Endodermal cell (in vitro differentiated cells): ENCODE measurements at regions not wholly inside any gene's neighbourhood (a gene's known extent, or its start where the extent isn't known, plus 50 kb on each side); places are given as distances from the start of the nearest gene placed in this dataset.

ENCODE experiments used
- DNase-seq: peaks from one replicate; pipeline ENCODE4 v3.0.0-alpha.2; 2017
- H3K27ac ChIP-seq: 2 replicates; pipeline ENCODE4 v1.5.1; 2013; ENCODE audit warnings: mild to moderate bottlenecking, low read depth, low read length, moderate library complexity
- H3K27me3 ChIP-seq: 2 replicates; pipeline ENCODE4 v1.6.1; 2013; ENCODE audit warnings: mild to moderate bottlenecking, low read length, moderate library complexity; ENCODE audit not compliant: insufficient read depth, control insufficient read depth, poor library complexity, severe bottlenecking
- H3K36me3 ChIP-seq: 2 replicates; pipeline ENCODE4 v1.7.0; 2013; ENCODE audit warnings: mild to moderate bottlenecking, low read length, moderate library complexity; ENCODE audit not compliant: control insufficient read depth, insufficient read depth
- H3K4me1 ChIP-seq: one replicate; pipeline ENCODE4 v1.7.0; 2013; ENCODE audit warnings: low read length; ENCODE audit not compliant: control insufficient read depth, insufficient read depth
- H3K4me3 ChIP-seq: 2 replicates; pipeline ENCODE4 v1.5.1; 2013; ENCODE audit warnings: mild to moderate bottlenecking, low read length, moderate library complexity
- H3K9ac ChIP-seq: 2 replicates; pipeline ENCODE4 v1.6.1; 2013; ENCODE audit warnings: mild to moderate bottlenecking, low read length, moderate library complexity; ENCODE audit not compliant: poor library complexity, severe bottlenecking; ENCODE audit errors: extremely low read depth
- H3K9me3 ChIP-seq: 2 replicates; pipeline ENCODE4 v1.6.1; 2013; ENCODE audit warnings: mild to moderate bottlenecking, low read length, moderate library complexity; ENCODE audit not compliant: control insufficient read depth
- H3K27ac Mint-ChIP-seq: 2 replicates; pipeline ENCODE4 v1.8.0; 2020; ENCODE audit warnings: mixed read lengths
- H3K27me3 Mint-ChIP-seq: 2 replicates; pipeline ENCODE4 v1.8.0; 2021; ENCODE audit warnings: mild to moderate bottlenecking, mixed read lengths; ENCODE audit not compliant: insufficient read depth
- H3K36me3 Mint-ChIP-seq: 2 replicates; pipeline ENCODE4 v1.8.0; 2020; ENCODE audit warnings: low read depth, mixed read lengths
- H3K4me1 Mint-ChIP-seq: 2 replicates; pipeline ENCODE4 v1.8.0; 2020; ENCODE audit warnings: mixed read lengths
- H3K4me3 Mint-ChIP-seq: 2 replicates; pipeline ENCODE4 v1.8.0; 2020; ENCODE audit warnings: mild to moderate bottlenecking, moderate library complexity, mixed read lengths
- H3K9me3 Mint-ChIP-seq: 2 replicates; pipeline ENCODE4 v1.8.0; 2020; ENCODE audit warnings: mild to moderate bottlenecking, mixed read lengths
- WGBS, 2 experiments: methylation state at CpG; one replicate each; pipeline versions ENCODE4 v1.1.5 to v1.1.7; 2013; ENCODE audit warnings: missing lambda C conversion rate in 2 of 2, mixed read lengths in 1 of 2; ENCODE audit not compliant: insufficient coverage in 1 of 2, insufficient read length in 1 of 2; 5-methylcytosine and 5-hydroxymethylcytosine counted together
- TF ChIP-seq, protein P1 (sequence below): fragments of 200-600 bp; sonication (generic); conservative IDR thresholded peaks from 2 replicates; pipeline ENCODE4 v1.5.0; 2021; ENCODE audit warnings: antibody characterized with exemption, mild to moderate bottlenecking

- TF ChIP-seq, protein P1, sequence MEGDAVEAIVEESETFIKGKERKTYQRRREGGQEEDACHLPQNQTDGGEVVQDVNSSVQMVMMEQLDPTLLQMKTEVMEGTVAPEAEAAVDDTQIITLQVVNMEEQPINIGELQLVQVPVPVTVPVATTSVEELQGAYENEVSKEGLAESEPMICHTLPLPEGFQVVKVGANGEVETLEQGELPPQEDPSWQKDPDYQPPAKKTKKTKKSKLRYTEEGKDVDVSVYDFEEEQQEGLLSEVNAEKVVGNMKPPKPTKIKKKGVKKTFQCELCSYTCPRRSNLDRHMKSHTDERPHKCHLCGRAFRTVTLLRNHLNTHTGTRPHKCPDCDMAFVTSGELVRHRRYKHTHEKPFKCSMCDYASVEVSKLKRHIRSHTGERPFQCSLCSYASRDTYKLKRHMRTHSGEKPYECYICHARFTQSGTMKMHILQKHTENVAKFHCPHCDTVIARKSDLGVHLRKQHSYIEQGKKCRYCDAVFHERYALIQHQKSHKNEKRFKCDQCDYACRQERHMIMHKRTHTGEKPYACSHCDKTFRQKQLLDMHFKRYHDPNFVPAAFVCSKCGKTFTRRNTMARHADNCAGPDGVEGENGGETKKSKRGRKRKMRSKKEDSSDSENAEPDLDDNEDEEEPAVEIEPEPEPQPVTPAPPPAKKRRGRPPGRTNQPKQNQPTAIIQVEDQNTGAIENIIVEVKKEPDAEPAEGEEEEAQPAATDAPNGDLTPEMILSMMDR = no peak
- no peak overlapping the region for H3K4me3 Mint-ChIP-seq
- no peak for DNase-seq
- no peak overlapping the region for H3K27ac Mint-ChIP-seq
- H3K27me3 ChIP-seq = no peaks in the 10 kb centered on the region
- no peaks in the 10 kb centered on the region for H3K9me3 ChIP-seq
- peaks cover 6% of the 10 kb centered on the region for H3K9me3 Mint-ChIP-seq
- 71 to 88% methylated on average over 1 to 2 of the region's 2 CpGs for WGBS, 2 experiments
- peaks cover 5% of the 10 kb centered on the region for H3K4me1 Mint-ChIP-seq
- H3K27ac ChIP-seq = no peak overlapping the region
- H3K27me3 Mint-ChIP-seq = no peaks in the 10 kb centered on the region
- no peaks in the 10 kb centered on the region for H3K36me3 ChIP-seq
- H3K4me3 ChIP-seq = no peak overlapping the region
- H3K4me1 ChIP-seq = no peaks in the 10 kb centered on the region
- no peak overlapping the region for H3K9ac ChIP-seq
- H3K36me3 Mint-ChIP-seq = peaks cover 10% of the 10 kb centered on the region
These were observed 415.5 kb downstream of the NUF2 start for GRCh38 chr1:163737261-163737660.

DNA sequence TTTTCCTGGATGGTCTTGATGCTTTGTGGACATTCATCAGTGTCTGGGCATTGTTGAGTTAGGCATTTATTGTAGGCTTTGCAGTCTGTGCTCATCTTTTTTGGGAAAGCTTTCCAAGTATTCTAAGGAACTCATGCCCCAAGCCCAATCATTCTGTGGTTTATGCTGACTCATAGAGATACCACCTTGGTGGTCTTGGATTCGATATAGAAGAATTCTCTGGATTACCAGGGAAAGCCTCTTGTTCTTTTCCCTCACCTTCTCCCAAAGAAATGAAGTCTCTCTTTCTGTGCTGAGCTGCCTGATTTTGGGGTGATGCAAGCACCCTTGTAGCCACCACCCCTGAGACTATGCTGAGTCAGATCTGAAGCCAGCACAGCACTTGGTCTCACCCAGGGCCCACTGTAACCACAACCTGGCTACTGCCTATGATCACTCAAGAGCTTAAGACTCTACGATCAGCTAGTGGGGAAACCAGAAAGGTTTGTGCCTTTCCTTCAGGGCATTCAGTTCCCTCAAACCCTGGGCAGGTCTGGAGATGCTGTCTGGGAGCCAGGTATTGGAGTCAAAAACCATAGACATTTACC is 422.6 kb downstream of the NUF2 start:
- Histone ChIP-seq H3K4me3 (no peak overlapping the region), H3K36me3 (no peaks in the 10 kb centered on the region), H3K27me3 (no peaks in the 10 kb centered on the region), H3K9me3 (peaks cover 22% of the 10 kb centered on the region), H3K4me1 (no peaks in the 10 kb centered on the region), H3K27ac (no peak overlapping the region), H3K9ac (no peak overlapping the region)
- H3K9me3 Mint-ChIP-seq = peaks cover 31% of the 10 kb centered on the region
- peaks cover 15% of the 10 kb centered on the region for H3K36me3 Mint-ChIP-seq
- WGBS, 2 experiments = 78 to 91% methylated on average over 1 to 2 of the region's 2 CpGs
- H3K4me1 Mint-ChIP-seq = peaks cover 23% of the 10 kb centered on the region
- no peak for DNase-seq
- H3K27ac Mint-ChIP-seq = no peak overlapping the region
- no peaks in the 10 kb centered on the region for H3K27me3 Mint-ChIP-seq
- TF ChIP-seq, protein P1 = no peak
- H3K4me3 Mint-ChIP-seq = no peak overlapping the region

DNA sequence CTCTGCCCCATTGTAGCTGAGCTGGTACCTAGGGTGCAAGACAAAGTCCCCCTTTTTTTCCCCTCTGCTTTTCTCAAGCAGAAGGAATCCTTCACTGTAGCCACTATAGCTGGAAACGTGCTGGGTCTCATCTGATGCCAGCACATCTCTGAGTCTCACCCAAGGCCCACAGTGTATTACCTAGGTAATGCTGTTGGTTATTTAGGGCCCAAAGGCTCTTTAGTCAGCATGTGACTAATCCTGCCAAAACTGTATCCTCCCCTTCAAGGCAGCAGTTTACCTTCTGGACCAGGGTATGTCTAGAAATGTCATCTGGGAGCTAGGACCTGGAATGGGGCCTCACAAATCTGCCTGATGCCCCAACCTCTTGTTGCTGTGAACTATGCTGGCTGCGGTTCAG is 423.4 kb downstream of the NUF2 start:
- no peak overlapping the region for H3K27ac ChIP-seq
- no peak overlapping the region for H3K27ac Mint-ChIP-seq
- TF ChIP-seq, protein P1 = no peak
- WGBS, 2 experiments = 73 to 90% methylated on average over 2 of the region's 2 CpGs
- H3K9ac ChIP-seq = no peak overlapping the region
- peaks cover 32% of the 10 kb centered on the region for H3K9me3 Mint-ChIP-seq
- peaks cover 23% of the 10 kb centered on the region for H3K4me1 Mint-ChIP-seq
- no peak overlapping the region for H3K4me3 Mint-ChIP-seq
- no peaks in the 10 kb centered on the region for H3K36me3 ChIP-seq
- H3K27me3 Mint-ChIP-seq = no peaks in the 10 kb centered on the region
- DNase-seq = no peak
- peaks cover 13% of the 10 kb centered on the region for H3K36me3 Mint-ChIP-seq
- no peak overlapping the region for H3K4me3 ChIP-seq
- no peaks in the 10 kb centered on the region for H3K27me3 ChIP-seq
- no peaks in the 10 kb centered on the region for H3K4me1 ChIP-seq
- H3K9me3 ChIP-seq = peaks cover 22% of the 10 kb centered on the region
